Inflammatory macrophage treated with lipopolysaccharide for 1 hour (primary cell): ENCODE measurements at regions not wholly inside any gene's neighbourhood (a gene's known extent, or its start where the extent isn't known, plus 50 kb on each side); places are given as distances from the start of the nearest gene placed in this dataset.

Experiments used
- DNase-seq, 2 donors: peaks; one replicate each; pipeline ENCODE4 v3.0.0-alpha.2; 2020 to 2022

DNA sequence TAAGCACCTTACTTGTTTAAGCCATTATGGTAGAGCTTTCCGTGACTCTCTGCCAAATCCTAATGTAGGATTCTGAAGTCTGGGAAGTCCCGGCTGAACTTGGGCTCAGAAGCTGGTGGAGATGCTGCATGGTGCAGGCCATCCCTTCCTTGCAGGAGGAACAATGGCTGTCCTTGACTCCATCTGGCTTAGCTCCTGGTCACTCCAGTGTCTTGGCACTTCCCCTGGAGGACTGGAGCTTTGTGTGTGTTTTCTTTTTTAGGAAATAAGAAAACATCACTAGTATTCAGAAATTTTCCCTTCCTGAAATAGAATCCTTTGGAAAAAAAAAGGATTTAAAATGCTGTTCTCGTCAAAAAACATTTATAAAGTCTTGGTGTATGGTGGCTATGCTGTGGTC, 209.3 kb upstream of the ROPN1 start:
- DNase-seq: no peak

DNA sequence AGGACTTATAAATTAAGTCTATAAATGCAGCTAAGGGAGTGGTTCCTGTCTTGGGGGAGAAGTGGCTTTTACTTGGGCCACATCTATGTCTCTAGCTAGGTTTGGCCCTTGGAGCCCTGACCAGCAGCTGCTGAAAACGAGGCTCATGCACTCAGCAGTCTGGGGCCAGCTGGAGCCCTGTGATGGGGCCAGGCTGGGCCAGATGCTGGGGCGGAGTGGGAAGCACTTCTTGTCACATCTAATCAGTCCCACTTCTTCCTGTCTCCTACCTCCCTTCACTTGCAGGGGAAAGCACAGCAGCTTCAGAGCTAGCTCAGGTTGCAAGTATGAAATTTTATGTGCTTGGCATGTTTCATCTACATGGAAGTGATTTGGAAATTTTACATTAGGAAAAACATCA, 209.9 kb upstream of the ROPN1 start:
- DNase-seq: no peak

DNA sequence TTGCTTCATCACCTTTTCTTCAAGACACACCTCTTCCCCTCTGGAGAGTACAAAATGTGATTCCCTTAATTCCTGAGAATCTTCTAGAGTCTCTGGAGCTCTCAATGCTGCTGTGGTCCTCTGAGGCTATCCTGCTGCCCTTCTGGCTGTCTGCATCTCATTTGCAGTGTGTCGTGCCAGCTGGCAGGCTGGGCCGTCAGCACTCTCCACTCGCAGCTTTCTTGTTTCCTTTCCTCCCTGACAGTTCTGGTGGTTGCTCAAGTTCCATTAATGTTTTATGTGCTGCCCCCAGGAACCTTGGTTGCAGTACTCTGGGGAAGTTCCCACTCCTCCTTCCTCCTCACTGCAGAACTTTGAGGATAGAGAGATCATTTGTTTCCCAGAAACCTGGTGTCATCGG, 210.8 kb upstream of the ROPN1 start:
- DNase-seq: no peak

DNA sequence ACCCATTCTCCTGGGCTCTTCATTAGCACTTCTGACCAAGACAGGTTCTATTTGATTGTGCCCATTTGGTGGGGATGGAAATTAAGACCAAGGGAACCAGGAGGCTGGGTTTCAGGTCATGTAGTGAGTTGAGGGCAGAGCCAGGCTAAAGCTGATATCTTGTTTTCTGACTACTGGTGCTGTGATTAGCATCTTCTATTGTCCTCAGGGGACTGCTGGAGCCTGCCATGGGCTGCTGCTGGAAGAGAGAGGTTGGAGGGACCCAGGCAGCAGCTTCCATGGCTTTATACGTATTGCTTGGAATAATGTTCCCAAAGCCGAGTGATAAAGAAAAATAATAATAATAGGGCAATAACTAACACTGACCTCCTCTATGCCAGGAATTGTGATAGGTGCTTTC, 211.4 kb upstream of the ROPN1 start:
- no peak for DNase-seq

DNA sequence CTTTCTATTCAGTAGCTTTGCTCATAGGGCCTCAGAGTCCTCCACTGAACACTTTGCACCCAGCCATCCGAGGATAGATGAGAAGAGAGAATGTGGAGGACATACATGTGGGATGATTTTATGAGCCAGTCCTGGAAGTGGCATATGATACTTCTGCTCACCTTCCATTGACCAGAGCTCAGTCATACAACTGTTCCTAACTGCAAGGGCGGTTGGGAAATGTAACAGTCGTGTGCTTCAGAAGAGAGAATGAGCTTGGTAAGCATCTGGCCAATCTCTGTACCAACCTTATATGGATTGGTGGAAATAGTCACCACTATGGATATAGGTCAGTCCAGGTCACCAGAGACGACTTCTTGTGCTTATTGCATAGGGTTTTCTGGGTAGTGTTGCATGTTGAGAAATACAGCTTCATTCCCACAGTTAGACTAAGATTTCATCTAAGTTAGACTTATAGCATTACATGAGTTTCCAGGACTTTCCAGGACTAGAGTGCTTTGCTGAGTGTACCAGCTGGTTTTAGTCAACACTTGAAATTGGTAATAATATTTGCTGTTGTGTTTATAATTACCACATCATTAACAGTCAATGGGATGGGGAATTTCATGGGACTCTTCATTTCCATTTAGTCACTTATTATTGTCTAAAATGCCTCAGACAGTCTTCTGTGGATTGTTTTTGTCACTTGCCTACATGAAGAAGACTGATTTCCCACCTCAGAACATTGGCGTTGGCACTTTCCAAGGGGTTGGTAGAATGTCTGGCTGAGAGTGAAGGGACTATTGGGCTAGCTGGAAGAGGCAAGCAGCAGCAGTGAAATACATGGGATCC, 214.5 kb upstream of the ROPN1 start:
- DNase-seq: no peak

DNA sequence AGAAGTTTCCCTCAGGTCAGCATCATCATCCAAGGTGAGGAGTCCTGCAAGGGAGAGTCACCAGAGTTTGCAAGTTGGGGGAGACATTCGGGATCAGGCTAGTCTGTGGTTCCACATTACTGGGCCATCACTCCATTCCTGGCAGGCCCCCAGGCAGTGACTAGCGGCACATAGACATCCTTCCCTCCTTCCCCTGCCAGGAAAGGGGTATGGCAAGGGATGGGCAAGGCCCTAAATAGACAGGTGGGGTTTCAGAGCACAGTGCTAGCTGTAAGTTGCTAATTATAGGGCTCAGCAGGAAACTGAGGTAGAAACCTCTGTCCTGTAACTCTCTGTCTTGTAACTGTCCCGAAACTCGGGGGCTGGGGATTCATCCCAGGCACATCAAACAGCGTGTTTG, 215.2 kb upstream of the ROPN1 start:
- no peak for DNase-seq

DNA sequence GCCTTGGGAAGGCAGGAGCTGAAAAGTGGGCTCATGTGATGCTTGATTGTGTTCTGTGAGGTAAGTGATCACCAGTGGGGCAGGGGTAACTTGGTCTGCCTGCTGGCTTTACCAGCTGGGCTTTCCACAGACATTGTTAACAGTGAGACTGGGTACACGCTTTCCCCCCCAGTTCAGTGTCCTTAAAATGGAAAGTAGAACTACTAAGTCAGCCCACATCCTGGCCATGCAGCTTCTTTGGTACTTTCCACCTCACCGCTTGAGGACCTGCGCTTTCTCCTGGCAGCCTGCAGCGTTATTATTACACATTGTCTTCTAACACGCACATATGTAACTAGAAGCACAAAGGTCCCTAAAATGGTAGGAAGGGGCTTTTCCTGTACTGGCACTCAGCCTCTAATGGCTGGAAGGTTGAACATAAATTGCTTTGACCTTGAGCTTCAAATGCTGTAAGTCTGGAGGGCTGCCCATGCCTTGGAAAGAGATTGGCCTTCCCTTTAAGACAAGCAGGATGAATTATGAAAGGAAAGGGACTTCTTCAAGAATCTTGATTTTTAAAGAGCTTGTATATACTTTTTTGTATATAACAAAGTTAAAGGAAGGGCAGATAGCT, 216.1 kb upstream of the ROPN1 start:
- DNase-seq: no peak

DNA sequence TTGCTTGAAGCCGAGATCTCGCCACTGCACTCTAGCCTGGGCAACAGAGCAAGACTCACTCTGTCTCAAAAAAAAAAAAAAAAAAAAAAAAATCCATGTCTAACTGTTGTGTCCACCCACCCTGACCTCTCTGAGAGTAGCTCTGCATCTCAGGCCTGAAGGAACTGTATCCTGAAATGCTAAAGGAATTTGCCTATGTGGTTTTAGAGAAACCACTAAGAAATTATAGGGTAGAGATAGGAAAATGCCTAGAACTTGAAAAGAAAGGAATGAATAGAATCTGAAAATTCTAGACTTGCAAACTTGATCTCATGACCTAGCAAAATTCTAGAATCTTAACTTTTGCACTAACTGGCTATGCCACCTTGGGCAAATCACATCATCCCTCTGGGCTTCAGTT, 217.5 kb upstream of the ROPN1 start:
- DNase-seq: no peak

DNA sequence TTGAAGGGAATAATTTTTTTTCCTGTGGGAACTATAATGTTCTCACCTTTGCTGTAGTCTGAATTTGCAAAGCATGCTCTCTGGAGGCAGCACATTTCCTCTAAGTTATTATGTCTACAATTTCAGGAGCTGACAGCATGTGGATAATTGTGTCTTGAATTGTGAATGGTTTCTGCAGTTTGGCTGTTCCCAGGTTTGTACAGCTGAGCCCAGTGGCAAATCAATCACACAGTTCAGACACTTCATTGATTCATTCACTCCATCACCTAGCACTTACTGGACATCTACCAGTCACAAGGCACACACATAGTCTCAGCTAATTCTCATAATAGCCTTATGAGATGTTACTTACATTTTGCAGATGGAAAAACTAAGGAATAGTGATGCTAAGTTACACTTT, 219.0 kb upstream of the ROPN1 start:
- no peak for DNase-seq

DNA sequence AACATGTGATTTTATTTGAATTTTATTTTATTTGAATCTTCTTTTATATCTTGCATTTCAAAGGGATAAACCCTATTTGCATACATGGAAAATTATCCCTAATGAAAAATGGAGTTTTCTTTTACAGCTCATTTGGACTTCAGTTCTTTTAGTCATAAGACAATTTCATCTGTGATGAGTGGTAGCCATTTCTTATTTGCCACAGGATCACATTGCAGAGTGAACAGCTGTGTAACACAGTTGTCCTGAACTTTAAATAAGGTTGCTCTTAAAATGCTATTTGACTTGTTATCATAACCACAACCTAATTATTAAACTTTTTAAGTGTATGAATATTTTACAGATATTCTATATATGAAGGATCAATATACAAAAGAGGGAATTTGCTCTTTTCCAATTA, 221.7 kb upstream of the ROPN1 start:
- no peak for DNase-seq

DNA sequence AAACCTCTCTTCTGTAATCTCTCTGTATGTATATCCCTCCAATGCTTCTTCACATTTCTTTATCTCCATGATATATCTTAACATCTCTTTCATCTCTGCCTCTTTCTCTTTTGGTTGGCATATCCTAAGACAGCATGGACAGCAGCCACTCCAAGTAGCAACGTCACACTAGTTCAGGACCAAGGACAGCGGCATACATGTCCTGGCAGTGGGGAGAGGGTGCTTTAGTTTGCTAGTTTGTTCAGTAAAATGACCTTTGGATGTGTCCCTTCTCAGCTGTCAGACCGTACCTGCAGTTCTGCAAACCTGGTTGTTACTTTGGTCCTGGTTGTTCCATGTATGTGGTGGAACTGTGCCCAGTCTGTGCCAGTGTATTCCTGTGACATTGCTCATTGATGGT, 225.6 kb upstream of the ROPN1 start:
- DNase-seq: peak in 1 of 2 donors; percentile 8

DNA sequence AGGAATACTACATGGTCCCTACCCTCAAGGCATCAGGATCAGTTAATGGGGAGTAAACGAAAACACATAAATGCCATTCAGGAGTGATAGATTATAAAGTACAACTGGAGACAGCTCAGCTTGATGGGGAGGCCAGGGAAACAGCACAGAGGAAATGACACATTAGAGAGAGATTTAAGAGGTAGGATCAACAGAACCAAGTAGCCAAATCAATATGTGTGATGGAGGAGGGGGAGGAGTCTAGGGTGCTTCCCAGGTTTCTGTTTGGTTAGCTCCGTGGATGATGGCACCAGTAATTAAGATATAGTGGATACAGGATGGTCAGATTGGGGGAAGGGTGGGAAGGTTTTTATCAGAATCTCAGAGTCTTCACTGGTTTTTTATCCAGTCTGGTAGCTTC, 229.5 kb upstream of the ROPN1 start:
- no peak for DNase-seq

DNA sequence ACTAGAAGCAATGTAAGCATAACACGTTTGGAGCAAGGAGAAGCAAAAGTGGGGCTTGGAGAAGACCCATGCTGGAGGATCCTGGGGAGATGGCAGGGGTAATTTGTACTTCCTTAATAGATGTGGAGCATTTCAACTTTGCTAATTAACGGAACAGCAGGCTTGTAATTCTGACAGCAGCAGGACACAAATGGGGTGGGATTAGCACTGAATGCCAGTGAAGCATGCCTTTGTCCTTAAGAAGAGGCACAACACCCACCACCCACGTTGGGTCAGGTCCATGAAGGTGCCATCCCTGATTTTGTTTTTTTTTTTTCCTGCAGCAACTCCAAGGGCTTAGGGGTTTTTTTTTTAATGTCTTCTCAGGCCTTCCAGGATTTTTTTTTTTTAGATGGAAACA, 231.9 kb upstream of the ROPN1 start:
- no peak for DNase-seq

DNA sequence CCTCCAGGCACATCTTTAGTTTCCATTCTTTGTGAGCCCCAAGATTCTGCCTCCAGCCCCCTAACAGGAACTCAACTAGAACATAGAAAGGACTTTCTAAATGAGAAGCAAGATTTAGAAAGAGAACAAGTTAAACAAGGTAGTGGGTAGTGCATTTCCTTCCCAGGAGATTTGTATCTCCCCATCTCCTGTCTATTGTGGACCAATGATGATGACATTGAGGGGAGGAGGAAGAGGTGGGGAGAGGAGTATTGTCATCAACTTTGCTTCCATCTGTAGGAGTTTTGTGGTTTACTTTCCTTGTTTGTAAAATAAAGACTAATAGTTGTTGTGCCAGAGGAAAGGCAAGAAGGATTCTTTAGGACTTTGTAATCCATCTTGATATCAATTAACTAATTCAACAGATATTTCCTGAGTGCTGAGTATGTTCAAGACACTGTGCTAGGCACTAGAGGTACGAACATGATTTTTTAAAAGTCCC, 235.3 kb upstream of the ROPN1 start:
- DNase-seq: no peak

DNA sequence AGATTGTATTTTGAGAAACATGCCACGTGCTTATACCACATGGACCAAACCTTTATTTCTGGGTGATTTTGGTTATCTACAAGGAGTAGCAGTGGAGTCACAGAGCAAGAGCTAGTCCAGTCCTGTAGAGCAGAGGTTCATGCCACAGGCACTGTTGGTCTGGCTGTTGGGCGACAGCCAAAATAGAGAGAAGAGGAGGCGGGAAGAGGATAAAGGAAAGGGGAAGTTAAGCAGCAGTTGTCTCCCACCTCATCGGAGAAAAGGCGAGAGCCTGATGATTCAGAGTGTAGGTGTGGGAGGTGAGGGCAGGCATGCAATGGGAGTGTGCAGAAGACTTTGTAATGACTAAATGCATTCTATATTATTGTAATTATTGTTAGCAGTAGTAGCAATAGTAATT, 237.5 kb upstream of the ROPN1 start:
- peak in 1 of 2 donors; percentile 8 for DNase-seq

DNA sequence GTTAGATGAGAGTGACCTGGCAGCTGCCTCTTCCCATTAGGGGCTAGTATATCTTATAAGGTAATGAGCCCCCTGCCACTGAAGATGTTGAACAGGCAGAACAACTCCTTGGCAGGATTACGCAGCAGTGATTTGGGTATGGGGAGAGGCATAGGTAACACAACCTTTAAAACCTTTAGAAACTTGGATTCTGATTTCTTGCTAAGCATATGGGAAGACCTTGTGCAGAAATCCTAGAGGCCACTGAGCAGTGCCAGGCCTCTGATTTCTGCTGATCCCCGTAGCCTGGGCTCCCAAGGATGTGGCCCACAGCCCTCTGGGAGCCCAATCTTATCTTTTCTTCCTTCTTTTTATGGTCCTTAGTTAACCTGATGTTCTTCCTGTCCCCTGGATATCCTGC, 237.9 kb upstream of the ROPN1 start:
- DNase-seq: no peak

DNA sequence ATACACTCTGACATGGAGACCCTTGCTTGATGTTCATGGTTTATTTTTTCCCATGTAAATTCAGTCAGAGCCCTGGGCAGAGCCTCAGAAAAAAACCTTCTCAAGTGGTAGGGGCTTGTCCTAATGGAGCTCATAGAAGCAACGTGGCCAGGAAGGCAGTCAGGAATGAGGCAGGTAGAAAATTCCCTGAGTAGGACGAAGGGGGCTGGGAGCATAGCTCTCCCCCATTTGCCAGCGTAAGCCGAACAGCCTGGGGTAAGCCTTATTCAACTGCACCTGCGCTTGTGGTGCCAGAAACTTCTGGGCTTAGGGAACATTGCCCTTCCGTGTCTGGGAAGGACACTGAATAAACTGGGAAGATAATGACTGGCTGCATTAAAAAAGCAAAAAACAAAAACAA, 238.5 kb upstream of the ROPN1 start:
- DNase-seq: no peak

DNA sequence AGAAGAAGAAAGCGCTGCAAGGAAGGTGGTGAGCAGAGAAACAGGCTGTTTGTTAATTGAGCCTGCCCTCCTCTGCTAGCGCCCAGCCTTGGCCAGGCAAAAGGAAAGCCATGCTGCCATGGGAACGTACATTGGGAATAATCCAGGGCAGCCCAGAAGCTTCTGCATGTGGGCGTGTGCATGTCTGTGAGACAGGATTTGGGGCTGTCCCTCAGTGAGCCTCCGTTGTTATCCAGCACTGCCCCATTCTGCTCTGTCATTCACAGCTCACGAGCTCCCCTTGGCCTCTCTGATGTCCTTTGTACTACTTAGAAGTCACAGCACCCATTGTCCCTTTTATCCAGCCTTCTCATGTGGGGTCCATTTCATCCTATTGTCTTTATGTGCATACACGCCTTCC, 239.1 kb upstream of the ROPN1 start:
- DNase-seq: no peak

DNA sequence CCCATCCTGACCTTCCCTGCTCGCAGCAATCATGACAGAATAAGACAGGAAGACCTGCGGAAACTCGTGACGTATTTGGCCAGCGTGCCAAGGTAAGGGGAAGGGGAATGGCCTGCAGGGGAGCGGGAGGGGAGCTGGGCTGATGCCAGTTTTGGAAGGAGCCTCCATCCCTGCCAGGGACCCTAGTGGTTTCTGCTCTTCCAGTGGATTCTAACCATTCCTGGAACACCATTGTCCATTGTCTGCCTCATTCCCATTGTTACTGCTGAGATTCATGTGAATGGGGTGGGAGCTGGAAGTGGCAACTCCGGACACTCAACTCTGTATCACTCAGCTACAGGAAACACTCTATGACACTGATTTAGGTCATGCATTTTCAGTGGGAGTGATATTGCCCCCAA, 242.9 kb upstream of the ROPN1 start:
- DNase-seq: no peak

DNA sequence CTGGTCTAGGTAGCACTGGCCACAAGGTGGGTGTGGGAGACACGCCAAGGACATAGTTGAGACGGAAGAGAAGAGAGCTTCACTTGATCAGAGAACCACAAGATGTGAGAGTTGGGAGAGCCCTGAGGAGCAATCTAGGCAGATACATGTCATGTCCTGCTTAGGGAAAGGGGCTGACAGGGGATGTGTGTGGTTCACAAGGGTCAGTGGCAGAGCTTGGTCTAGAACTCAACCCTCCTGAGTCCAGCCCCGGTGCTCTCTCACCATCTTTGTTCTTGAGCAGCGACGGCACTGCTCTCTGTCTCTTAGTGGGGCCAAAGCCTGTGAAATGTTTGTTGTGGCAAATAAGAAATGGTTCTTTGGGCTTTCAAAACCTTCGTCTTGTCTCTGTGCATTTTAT, 243.5 kb upstream of the ROPN1 start:
- DNase-seq: no peak

DNA sequence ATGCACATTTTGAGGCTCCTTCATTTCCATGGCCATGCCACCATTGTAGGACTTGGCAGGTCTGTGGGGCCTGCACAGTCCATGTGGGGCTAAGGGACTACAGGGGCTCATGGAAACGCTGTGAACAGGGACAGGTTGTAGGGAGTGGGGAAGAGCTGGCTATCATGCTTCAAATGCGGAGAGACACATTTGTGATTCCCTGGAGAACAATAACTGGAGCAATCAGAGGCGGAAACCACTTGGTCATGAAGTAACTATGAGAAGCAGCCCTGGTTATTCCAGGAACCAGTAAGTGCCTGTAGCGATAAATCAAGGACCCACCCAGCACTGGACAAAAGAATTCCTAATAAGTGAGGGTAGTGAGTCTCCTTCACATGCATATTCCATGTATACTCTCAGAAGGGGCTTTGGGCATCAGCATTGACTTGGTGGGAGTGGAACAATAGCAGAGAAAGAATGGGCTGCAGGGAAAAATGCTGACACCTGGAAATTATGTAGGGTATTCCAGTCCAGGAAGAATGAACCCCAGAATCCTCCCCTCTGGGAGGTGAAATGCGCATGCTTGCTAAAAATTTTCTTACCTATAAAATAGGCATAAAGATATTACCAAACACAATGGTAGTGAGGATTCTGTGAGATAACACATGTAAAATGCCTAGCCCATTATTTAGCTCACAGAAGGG, 251.4 kb upstream of the ROPN1 start:
- DNase-seq: no peak

DNA sequence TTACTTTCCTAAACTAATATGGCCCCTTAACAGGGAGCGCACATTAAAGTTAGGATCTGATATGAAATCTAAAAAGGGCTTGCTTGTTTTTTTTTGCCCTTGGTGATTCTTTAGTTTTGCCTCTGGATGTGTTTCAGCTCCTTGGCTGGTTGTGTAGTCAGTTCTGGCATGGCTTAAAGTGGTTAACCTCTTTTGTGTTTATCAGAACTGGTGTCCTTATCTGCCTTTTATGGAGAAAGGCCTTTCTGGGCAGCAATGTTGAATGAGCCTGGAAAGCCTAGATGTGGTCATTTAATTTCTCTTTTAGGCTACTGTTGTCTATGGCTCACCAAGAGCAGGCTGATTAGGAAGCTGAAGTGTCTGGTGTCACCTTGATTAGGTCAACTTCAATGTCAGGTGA, 254.5 kb upstream of the ROPN1 start:
- no peak for DNase-seq

DNA sequence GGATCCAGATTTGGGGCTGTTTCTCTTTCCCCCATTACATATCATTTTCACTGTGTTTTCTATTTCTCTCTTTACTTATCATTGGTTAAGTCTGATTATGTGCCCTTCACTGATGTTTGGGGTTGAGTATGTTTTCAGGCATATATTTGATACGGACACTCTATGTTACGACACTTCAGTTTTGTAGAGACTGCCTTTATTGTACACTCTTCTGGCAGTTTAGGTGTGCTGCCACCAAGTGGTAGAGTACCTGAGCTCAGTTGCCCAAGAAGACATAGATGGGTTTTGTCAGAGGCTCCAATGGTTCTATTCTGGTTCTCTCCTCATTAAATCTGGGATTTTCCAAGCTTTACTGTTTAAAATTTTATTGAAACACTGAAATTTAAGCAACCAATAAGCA, 255.0 kb upstream of the ROPN1 start:
- DNase-seq: no peak

DNA sequence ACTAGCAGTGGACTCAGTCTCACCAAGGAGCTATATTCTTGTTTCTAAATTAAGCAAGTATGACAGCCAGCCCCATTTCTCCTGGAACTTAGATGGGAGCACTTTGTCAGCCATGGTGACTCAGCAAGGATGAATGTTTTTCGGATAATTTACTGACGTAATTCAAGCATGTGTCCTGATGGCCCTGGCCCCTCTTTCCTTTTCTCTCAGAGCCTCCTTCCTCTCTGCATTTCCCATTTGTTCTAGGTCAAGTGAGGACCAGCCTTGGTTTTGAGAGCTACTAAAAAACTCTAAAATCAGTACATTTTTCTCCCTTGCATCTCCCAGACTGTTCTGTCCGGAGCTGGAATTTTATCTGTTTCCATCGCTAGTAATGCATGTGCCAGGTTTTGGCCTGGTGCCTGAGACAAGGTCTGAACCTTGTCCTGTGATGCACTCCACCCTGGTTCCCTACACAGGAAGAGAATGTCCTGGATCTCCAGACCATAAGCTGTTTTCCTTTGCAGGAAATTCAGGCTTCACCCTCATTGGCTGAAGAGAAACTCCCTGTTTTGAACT, 256.6 kb upstream of the ROPN1 start:
- DNase-seq: no peak
